ENCODE measurements at regions not wholly inside any gene's neighbourhood (a gene's known extent, or its start where the extent isn't known, plus 50 kb on each side); places are given as distances from the start of the nearest gene placed in this dataset.

GRCh38 chr5:138661991-138662434, 86.8 kb upstream of the HSPA9 start:
- TF ChIP-seq, protein P1, sequence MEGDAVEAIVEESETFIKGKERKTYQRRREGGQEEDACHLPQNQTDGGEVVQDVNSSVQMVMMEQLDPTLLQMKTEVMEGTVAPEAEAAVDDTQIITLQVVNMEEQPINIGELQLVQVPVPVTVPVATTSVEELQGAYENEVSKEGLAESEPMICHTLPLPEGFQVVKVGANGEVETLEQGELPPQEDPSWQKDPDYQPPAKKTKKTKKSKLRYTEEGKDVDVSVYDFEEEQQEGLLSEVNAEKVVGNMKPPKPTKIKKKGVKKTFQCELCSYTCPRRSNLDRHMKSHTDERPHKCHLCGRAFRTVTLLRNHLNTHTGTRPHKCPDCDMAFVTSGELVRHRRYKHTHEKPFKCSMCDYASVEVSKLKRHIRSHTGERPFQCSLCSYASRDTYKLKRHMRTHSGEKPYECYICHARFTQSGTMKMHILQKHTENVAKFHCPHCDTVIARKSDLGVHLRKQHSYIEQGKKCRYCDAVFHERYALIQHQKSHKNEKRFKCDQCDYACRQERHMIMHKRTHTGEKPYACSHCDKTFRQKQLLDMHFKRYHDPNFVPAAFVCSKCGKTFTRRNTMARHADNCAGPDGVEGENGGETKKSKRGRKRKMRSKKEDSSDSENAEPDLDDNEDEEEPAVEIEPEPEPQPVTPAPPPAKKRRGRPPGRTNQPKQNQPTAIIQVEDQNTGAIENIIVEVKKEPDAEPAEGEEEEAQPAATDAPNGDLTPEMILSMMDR (IDR thresholded peaks at IDR 0.05), result no peak
- no peak for TF ChIP-seq POLR2A (IDR thresholded peaks at IDR 0.05)
